ENCODE measurements at regions not wholly inside any gene's neighbourhood (a gene's known extent, or its start where the extent isn't known, plus 50 kb on each side); places are given as distances from the start of the nearest gene placed in this dataset.
"Not testable (repeated sequence)": the region's sequence is repeated elsewhere in the genome, so short reads cannot be mapped to it uniquely, and the experiment has no call there.

GRCh38 chr4:11116940-11117339 lies 311.8 kb downstream of the HS3ST1 start:
- no peak for DNase-seq

GRCh38 chr4:11111876-11112275 lies 316.8 kb downstream of the HS3ST1 start:
- no peak for DNase-seq

- no peak for DNase-seq
Observed at GRCh38 chr4:11111370-11111769, 317.3 kb downstream of the HS3ST1 start.

DNA sequence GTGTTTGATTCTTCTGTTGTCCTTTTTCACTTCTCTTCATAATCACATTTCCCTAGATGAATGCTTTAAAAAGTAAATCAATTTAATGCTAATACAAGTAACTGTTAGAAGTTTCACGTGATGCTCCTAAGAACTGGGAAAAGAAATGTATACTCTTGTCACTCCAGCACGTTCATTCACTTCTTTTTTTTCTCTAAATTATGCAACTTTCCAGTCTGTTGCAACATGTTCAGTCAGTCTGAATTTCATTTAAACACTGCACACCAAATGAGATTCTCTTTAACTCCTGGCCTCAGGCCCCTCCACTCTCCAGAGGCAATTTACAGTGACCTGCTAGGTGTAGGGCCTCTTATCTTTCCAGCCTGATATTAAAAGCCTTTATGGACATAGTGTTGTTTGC lies 321.9 kb downstream of the HS3ST1 start:
- DNase-seq, result no peak

GRCh38 chr4:11106190-11106589 lies 322.5 kb downstream of the HS3ST1 start:
- DNase-seq, result no peak

DNA sequence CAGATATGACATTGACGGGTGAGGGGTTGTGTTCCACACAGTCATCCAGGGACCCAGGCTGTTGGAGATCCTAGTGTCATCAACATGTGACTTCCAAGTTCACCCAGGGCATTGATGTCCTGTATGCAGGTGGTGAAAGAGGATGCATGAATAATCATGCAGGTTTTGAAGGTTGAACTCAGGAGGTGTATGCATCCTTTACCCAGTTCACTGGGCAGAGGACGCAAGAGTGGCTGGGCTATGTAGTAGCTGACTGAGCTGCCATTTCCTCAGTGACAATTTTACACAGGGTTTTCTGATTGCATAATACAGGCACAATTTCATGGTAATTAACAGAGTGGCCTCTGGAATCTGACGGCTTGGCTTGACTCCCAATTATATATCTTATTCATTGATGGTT lies 323.0 kb downstream of the HS3ST1 start:
- no peak for DNase-seq

GRCh38 chr4:11098461-11098860 lies 330.2 kb downstream of the HS3ST1 start:
- no peak for DNase-seq

DNA sequence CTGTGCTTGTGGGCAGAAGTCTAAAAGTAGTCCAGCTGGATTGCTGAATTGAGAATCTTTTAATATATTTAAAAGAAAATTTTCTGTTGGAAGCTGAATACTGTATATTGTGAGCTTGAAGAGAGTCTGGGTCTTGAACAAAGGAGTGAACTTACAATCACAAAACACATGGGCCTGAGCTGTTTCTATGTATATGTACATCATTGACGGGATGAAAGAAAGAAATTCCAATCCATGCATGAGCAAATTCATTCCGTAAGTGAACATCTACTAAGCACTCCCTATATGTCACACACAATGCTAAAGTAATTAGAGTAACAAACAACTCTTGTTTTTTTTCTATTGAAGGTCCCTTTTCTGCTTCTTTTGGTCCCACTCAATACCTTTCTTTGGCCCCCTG lies 331.0 kb downstream of the HS3ST1 start:
- no peak for DNase-seq

GRCh38 chr4:11081006-11081405 lies 347.7 kb downstream of the HS3ST1 start:
- no peak for DNase-seq

DNA sequence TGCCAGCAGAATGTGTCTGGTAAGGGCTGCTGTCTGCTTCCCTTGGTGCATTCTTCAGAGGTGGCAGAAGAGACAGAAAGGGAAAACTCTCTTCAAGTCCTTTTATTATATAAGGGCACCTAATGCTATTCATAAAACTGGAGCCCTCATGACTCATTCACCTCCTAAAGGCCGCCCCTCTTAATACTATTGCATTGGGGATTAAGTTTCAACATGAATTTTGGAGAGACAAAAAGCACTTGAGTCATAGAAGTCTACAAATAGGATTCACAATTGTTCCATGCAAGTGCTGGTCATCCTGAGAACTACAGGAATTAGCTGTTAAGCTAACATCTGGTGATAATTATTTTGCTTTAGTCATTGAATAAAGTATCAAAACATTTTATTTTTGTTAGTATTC lies 349.5 kb downstream of the HS3ST1 start:
- no peak for DNase-seq

- no peak for DNase-seq
Observed at GRCh38 chr4:11074581-11075241, 354.0 kb downstream of the HS3ST1 start.

DNA sequence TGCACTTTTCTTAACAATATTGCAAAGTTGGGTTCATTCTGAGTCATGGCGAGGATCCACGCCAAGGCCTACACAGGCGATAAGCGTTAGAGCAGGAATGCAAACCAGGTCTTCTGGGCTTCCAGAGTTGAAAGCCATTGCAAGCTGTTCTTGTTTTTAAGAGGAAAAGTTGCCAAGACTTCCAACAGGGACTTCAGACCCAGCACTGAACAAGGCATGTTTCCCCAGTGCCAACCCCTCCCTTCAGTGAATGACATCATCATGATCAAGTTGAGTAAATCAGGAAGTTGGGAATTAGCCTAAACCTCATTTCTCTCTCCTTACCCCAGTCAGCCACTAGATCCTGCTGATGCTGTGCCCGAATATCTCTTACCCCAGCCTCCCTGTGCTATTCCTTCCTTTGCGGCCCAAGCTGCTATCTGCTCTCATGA lies 355.1 kb downstream of the HS3ST1 start:
- no peak for DNase-seq

GRCh38 chr4:11072999-11073398 lies 355.7 kb downstream of the HS3ST1 start:
- no peak for DNase-seq

GRCh38 chr4:11072463-11072862 lies 356.2 kb downstream of the HS3ST1 start:
- no peak for DNase-seq

DNA sequence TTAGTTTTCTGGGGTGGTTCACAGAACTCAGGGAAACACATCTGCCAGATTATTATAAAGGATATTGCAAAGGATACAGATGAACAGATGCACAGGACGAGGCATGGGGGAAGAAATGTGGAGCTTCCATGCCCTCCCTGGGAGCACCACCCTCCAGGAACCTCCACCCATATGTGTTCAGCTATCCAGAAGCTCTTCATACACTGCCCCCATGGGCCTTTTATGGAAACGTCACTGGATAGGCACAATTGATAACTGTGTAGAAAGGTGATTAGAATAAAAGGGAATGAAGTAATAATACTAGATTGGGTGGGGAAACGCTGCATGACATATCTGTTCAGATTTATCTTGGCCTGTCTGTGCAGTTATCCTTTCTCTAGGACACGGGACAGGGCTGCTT lies 357.9 kb downstream of the HS3ST1 start:
- DNase-seq, result no peak

- no peak for DNase-seq
Observed at GRCh38 chr4:11069581-11070211, 359.0 kb downstream of the HS3ST1 start.

GRCh38 chr4:11069083-11069482 lies 359.6 kb downstream of the HS3ST1 start:
- no peak for DNase-seq

GRCh38 chr4:11066584-11066983 lies 362.1 kb downstream of the HS3ST1 start:
- DNase-seq, result not testable (repeated sequence)

- not testable (repeated sequence) for DNase-seq
Observed at GRCh38 chr4:11060637-11061036, 368.1 kb downstream of the HS3ST1 start.

- not testable (repeated sequence) for DNase-seq
Observed at GRCh38 chr4:11054937-11055336, 370.4 kb upstream of the CLNK start.

DNA sequence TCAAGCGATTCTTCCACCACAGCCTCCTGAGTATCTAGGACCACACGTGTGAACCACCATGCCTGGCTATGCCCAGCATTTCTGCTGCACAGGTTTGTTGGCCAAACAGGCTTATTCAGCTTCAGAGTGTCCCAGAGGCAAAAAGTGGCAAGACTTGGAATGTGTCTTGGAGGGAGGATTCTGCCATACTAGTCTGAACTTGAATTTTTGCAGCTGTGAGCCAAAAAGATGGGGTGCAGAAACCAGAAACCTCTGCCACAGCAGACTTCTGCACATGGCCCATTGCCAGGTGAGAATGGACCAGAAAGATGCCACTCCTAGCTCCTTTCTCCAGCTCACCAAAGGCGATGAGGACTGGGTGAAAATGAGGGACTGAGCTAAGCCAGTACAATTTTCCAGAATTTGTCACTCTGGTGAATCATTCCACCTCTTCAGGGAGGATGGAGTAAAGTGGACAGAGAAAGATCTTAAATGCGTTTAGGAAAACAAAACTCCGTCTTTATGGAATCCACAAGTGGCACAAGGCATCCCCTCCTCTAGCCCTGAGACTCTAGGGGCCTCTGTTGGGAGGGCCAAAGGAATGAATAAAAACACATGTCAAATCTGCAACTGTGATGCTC lies 369.1 kb upstream of the CLNK start:
- no peak for DNase-seq

DNA sequence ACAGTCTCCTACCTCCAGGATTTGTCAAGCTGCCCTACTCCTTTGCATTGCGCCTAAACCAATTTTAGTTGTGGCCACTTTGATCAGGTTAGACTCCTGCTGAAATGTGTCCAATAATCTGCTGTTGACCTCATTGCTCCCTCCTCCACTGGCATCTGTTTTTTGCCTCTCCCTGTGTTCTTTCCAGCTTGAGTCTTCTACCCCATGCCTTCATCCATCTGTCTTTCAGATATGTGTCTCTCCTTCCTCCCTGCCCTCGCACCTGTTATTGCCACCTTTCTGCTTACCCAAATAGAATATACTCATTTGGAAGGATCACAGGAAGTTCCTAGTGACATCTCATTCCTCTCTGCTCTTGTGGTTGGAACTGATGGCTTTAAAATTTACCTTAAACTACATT lies 366.6 kb upstream of the CLNK start:
- no peak for DNase-seq

- no peak for DNase-seq
Observed at GRCh38 chr4:11050766-11051165, 366.2 kb upstream of the CLNK start.

DNA sequence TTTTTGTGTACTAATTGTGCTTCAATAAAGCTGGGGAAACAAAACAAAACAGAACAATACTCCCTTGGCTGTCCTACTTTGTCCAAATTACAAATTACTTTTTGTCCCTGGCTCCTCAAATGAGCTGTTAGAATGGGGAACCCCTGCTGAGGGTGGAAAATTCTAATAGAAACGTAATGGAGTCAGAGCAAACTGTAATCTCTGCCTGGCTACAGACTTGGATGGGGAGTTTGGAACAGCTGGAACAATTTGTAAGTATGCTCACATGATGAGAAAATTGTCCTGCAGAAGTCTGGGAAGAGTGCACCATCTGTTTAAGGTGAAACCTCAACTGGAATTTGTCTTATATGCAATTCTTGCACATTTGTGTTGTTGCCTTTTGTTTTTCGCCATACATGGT lies 364.4 kb upstream of the CLNK start:
- no peak for DNase-seq

DNA sequence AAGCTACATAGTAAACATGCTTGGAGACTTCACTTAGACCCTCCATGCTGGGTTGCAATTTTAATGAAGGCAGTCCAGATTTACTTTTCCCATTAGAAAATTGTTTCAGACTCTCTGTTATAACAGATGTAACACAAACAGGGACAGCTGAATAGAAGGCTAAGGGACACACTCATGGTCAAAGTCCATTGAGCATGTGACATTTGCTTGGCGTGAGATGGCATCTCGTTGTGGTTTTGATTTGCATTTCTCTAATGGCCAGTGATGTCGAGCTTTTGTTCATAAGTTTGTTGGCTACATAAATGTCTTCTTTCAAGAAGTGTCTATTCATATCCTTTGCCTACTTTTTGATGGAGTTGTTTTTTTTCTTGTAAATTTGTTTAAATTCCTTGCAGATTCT lies 358.2 kb upstream of the CLNK start:
- no peak for DNase-seq
